Panc1 (cell line): ENCODE measurements at regions not wholly inside any gene's neighbourhood (a gene's known extent, or its start where the extent isn't known, plus 50 kb on each side); places are given as distances from the start of the nearest gene placed in this dataset.

Experiments used
- CTCF ChIP-seq: fragments of 450-650 bp; IDR thresholded peaks from 2 replicates; pipeline ENCODE4 v1.5.1; 2017; ENCODE audit warnings: mild to moderate bottlenecking
- POLR2AphosphoS5 ChIP-seq: IDR thresholded peaks from 2 replicates; pipeline ENCODE4 v1.6.1; 2012; ENCODE audit warnings: mild to moderate bottlenecking, low read depth, low read length, moderate library complexity
- REST ChIP-seq, 2 experiments: IDR thresholded peaks; 2 replicates each; pipeline ENCODE4 v1.6.1; 2011 to 2012; ENCODE audit warnings: low read depth in 2 of 2, control low read depth in 1 of 2, low read length in 1 of 2, mild to moderate bottlenecking in 1 of 2, moderate library complexity in 1 of 2; ENCODE audit not compliant: insufficient read depth in 1 of 2

- TF ChIP-seq CTCF, result no peak
- TF ChIP-seq POLR2AphosphoS5, result no peak
- no peak for TF ChIP-seq REST (IDR thresholded peaks at IDR 0.05; ENCODE audit: insufficient read depth in 1 of 2, low read depth in 2 of 2, low read length in 1 of 2)
Observed at GRCh38 chr2:221716426-221717303, 144.6 kb upstream of the EPHA4 start.
